ENCODE measurements at regions not wholly inside any gene's neighbourhood (a gene's known extent, or its start where the extent isn't known, plus 50 kb on each side); places are given as distances from the start of the nearest gene placed in this dataset.

- no peak for DNase-seq
These were observed 428.5 kb upstream of the PROK2 start for GRCh38 chr3:72213296-72214065.

- no peak for DNase-seq
These were observed 427.4 kb upstream of the PROK2 start for GRCh38 chr3:72212396-72212795.

- DNase-seq = no peak
These were observed 425.3 kb upstream of the PROK2 start for GRCh38 chr3:72210261-72210660.

DNA sequence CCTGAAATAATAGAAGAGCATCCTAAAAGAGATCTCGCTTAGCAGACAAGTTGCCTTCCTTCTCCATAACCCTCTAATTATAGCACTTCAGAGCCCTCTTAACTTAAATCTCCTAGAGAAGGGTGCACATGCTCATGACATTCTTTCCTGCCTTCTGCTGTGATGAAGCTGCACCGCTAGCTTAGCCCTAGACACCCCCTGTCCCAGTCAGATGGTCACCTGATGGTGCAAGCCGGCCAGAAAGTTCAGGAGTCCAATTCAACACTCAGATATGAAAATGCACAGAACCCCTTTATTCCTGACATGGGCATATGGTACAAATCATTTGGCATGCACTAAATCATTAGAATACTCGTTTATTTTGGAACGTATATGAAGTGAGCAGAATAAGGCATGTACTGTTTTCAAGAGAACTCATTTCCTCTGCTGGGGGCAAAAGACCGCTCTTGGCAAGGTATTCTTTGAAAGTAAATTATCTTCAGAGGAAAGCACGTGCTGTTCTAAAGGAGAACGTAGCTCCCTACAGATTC lies 420.4 kb upstream of the PROK2 start:
- no peak for DNase-seq

DNA sequence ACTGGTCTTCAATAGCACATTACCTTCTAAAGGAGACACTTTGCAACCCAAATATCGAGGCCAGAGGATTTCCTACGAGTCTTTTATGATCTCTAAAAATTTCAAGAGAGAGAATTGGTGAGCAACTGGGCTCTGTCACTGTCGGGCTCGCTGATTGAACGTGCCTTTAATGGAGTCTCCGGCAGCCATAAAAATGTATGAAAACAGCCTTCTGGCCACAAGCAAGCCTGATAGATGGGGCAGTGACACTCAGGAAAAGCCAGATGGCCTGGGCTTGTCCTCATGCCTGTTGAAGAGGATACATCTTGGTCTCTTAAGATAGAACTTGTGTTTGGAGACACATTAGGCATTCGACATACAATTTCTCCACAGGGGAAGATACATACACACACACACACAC lies 419.5 kb upstream of the PROK2 start:
- no peak for DNase-seq

DNA sequence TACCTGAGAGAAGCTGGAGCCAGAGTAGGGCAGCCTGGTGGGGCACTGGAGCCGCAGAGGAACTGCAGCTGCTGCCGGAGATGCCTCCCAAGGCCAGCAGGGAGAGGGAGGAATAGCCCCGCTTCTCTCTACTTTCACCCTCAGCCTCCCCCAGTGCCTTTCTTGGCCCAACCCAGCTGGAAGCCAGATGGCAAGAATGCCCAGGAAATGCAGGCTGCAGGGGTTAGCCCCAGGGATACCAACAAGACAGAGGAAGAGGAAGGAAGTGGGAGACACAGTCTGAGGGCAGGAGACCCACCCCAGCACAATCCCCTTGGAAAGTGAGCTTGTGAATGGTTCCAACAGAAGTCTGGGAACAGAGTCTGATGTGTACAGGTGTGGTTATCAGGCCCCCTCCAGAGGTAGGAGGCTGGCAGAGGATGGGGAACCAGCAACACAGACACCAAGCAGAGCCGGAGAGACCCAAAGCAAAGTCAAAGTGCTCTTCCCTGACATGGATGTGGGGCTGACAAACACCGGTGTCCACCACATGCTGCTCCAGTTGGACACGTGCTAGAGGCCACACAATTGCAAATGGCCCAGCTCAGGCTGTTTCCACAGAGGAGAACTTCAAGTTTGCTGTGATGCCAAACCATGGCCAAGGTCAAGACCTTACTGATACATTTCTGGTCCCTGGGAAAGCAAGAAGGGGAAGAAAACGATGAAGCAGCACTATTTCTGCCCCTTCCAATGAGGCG lies 418.8 kb upstream of the PROK2 start:
- DNase-seq = no peak

DNA sequence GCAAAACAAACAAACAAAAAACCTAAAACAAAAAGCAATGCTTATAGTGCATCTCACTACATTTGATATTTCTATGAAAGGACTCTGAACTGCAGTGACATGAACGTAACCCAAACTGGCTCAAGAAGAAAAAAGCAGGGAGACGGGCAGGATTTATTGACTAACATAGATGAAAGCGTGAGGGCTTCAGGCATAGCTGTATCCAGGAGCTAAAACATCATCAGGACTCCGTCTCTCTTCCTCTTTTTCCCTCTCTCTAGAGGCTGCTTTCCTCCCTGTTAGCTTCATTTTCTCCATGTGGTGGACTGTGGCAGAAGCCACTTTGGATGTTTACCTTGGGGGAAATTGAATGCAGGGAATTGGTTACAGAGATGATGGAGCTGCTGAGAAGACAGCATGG lies 418.2 kb upstream of the PROK2 start:
- DNase-seq = no peak

DNA sequence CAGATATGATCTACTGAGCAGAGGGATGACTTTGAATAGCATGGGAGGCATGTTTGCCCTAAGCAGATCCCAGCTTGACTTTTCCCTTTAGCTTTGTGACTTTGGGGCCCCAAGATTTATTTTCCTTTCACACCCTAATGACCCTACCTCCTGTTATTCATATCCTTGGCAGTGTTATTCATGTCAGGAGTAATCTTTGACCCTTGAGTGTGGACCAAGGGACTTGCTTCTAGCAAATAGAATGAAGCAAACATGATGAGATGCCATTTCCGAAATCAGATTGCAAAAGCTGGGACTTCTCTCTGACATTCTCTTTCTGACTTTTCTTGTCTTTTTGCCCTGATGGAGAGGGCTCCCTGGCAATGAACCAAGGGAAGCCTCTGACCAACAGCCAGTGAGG lies 415.4 kb upstream of the PROK2 start:
- DNase-seq = no peak

GRCh38 chr3:72199530-72199929 lies 414.6 kb upstream of the PROK2 start:
- no peak for DNase-seq

GRCh38 chr3:72196377-72196929 lies 411.5 kb upstream of the PROK2 start:
- no peak for DNase-seq

- DNase-seq = no peak
These were observed 410.9 kb upstream of the PROK2 start for GRCh38 chr3:72195895-72196294.

DNA sequence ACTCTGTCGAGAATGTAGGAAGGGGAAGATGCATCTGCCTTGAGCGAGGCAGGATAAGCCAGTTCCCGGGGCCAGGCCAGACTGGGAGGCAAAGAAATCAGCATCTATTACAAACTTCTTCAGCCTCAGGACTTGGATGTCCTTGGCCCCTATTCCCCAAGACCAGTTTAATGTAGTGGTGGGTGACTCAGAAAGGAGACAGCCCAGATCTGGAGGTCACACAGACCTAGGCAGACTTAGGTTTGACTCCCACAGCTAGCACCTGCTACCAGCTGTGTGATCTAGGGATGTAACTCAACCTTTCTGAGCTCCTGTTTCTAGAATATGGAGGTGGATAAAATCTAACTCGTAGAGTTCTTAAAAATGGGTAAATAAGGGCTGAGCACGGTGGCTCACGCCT lies 409.5 kb upstream of the PROK2 start:
- no peak for DNase-seq

DNA sequence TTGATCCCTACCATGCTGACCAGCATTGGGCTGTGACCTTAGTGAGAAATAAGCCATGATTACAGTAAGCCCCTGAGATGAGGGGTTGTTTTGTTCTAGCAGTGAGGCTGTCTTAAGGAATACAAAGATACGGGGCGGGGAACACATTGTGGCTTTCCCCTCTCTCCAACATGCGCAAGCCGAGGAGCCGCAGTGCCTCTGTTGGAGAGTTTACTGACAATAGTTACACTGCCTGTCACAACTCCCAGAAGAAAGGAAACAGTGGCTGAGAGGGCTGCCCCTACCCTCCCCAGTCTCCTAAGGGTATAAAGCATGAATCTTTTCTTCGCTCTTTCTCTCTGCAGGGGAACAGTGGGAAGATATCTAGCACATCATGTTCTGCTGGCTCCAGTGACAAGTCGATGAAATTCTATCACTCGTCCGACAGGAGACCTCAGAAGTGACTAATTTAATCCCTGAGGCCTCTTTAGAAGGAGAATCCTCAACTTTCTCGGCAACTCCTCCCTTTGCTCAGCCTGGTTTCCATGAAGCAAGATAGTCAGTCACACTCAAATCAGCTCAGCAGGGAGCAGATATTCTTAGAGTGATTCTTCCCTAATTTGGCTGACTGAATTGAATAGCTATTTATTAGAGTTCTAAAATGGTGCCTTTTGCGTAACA lies 409.0 kb upstream of the PROK2 start:
- no peak for DNase-seq

DNA sequence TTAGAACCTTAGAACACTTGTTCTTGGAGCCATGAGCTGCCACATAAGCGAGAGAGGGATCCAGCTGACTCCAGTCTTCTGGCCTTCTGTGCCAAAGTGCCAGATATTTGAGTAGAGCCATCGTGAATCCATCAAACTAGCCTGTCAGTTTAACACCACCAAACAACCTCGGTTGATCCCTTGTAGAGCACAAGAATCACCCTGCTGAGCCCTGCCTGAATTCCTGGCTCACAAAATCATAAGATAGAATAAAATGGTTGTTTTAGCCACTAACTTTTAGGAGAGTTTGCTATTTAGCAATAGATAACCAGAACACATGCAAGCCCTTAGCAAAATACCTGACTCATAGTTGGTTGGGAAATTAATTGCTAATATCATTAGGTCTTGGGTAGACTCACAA lies 407.6 kb upstream of the PROK2 start:
- no peak for DNase-seq

DNA sequence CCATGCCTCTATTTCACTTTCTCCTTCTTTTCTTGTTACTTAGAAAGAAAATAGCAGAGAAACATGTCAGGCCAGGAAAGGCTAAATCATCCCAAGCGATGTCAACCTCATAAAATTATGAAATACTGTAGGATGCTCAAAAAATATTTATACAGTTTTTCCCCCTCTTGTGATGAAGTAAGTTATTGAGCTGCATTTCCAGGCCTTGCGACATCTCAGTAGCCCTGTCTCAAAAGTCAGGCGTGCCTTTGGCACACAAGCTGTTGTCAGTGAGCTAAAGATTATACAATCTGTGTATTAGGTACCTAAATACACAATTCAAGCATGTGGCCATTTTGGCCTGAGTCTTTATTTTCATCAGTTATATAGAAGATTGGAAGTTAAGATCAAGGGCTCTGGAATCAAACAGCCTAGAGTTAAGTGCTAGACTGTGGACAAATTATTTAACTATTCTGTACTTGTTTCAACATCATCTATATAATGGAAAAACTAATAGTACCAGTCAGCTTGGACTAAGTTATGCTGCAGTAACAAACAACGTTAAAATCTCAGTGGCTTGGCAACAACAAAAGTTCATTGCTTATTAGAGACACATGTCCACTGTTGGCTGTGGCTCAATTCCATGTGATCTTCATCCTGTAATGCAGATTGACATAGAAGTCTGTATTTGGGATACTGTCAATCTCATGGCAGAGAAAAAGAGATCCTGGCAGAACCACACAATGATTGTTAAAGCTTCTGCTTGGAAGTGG lies 406.4 kb upstream of the PROK2 start:
- DNase-seq = no peak

DNA sequence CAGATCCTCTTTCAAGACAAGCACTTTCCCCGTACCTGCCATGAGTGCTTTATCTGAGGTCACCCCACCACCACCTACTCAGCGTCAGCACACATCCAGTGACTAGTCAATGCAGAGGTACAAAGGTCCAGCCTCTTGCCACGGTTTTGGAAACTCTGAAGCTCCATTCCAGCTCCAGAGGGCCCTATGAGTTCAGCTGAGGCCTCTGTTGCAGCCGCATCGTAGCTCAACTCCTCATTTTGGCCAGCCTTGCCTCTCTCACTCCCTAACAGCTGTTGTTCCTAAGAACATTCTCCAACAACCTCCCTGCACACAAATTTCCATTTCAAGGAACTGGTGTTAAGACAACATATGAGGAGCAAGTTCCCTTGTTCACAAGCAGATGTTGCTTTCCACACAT lies 405.1 kb upstream of the PROK2 start:
- no peak for DNase-seq

GRCh38 chr3:72189339-72189738 lies 404.4 kb upstream of the PROK2 start:
- no peak for DNase-seq

DNA sequence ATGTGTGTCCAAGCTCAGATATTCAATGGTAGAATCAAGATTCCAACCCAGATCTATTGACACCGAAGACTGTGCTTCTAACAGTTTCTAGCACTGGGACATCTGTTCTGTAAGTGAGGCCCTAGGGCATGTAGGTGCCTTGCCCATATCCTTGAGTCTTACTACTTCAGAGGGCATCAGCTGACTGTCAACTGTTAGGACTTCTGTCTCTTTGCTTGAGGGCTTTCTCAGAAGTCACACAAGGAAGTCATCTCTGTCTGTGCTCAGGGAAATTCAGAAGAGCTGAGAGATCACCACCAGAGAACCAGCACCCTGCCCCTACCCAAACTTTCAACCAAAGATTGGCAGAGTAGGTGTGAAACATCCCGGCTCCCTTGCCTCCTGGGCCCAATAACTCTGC lies 403.6 kb upstream of the PROK2 start:
- no peak for DNase-seq

DNA sequence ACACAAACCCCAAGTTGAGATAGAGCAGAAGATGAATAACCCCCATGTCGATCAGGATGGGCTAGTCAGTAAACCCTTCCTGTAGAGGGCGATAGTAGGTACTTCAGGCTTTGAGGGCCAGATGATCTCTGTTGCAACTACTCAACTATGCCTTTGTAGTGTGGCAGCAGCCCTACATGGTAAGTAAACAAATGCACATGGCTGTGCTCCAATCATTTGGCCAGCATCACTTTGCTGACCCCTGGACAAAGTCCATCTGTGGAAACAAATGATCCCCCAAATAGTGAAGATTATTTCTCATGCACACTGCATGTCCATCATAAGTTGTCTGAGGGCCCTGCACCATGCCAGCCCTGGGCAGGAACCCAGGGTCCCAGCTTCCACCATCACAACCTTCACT lies 402.2 kb upstream of the PROK2 start:
- peak; percentile 40 for DNase-seq

GRCh38 chr3:72186400-72186855 lies 401.5 kb upstream of the PROK2 start:
- DNase-seq = no peak

DNA sequence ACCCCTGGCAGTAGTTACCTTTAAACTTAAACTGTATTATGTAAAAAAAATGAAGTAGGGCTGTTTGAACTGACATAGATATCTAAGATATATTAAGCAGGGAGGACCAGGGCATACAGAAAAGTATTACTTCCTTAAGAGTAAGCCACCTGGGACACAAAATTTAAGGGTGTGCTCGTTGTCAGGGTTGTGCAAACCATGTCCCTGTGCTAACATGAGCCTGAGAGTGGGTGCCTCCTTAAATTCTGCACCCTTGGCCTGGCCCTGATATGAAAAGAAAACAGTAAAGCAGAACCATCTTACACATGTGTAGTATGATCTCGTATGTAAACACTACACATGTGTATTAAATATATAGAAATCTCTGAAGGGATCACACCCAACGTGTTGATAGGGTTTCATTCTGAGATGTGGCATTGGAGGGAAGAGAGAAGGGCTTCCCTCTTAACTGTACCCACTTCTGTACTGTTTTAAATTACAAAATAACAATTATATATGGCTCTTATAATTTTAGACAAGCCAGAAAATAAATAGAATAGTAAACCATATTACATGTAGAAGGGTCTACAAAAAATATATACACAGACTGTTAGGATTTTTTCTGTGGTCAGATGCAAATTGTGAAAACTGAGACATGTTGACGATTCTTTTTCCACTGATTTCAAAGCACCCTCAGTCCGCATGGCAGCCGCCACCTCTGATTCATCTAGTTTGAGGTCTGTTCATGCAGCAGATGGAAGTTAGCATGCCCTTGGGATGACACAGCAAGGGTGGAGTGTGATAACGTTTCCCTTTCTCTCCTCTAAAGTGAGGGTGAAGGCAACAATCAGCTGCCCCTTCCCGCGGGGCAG lies 400.8 kb upstream of the PROK2 start:
- peak; percentile 36 for DNase-seq

DNA sequence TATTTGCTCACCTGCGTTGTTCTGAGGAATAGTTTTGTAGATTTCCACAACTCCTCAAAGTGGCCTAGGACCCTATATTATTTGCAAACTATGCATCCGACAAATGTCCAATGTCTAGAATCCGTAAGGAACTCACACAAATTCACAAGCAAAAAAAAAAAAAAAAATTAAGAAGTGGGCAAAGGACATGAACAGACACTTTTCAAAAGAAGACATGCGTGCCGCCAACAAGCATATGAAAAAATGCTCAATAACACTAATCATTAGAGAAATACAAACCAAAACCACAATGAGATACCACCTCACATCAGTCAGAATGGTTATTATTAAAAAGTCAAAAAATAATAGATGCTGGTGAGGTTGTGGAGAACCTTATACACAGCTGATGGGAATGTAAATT lies 398.5 kb upstream of the PROK2 start:
- DNase-seq = no peak

Measured in inflammatory macrophage treated with lipopolysaccharide for 4 hours (primary cell).